B cell (primary cell): ENCODE measurements at regions not wholly inside any gene's neighbourhood (a gene's known extent, or its start where the extent isn't known, plus 50 kb on each side); places are given as distances from the start of the nearest gene placed in this dataset.

Experiments used
- CTCF ChIP-seq: fragments of 200-600 bp; IDR thresholded peaks from one replicate; pipeline ENCODE4 v1.8.0; 2022; ENCODE audit warnings: antibody characterized with exemption, mild to moderate bottlenecking
- EZH2 ChIP-seq: IDR thresholded peaks from 2 replicates; pipeline ENCODE4 v1.6.1; 2012; ENCODE audit warnings: borderline replicate concordance, low read depth, mild to moderate bottlenecking, moderate library complexity, low read length; ENCODE audit not compliant: insufficient read depth, poor library complexity, severe bottlenecking

- TF ChIP-seq EZH2 (no peak), CTCF (no peak)
These were observed 152.1 kb downstream of the RPL10L start for GRCh38 chr14:46499521-46499920.
